ENCODE measurements at regions not wholly inside any gene's neighbourhood (a gene's known extent, or its start where the extent isn't known, plus 50 kb on each side); places are given as distances from the start of the nearest gene placed in this dataset.
A peak's percentile ranks its signal among the peaks of the same experiment; 100 is the strongest.
"Not testable (repeated sequence)": the region's sequence is repeated elsewhere in the genome, so short reads cannot be mapped to it uniquely, and the experiment has no call there.

- peak; percentile 53 for DNase-seq
These were observed 193.3 kb downstream of the LAT start for GRCh38 chr16:29177888-29178726.

- peak; percentile 83 for DNase-seq
These were observed 192.5 kb downstream of the LAT start for GRCh38 chr16:29177203-29177887.

- not testable (repeated sequence) for DNase-seq
These were observed 192.0 kb downstream of the LAT start for GRCh38 chr16:29176822-29177202.

GRCh38 chr16:29176154-29176470, 191.3 kb downstream of the LAT start:
- not testable (repeated sequence) for DNase-seq

- not testable (repeated sequence) for DNase-seq
These were observed 190.7 kb downstream of the LAT start for GRCh38 chr16:29175411-29176153.

GRCh38 chr16:29173371-29174305, 188.8 kb downstream of the LAT start:
- not testable (repeated sequence) for DNase-seq

- DNase-seq = not testable (repeated sequence)
These were observed 187.4 kb downstream of the LAT start for GRCh38 chr16:29172098-29172724.

- not testable (repeated sequence) for DNase-seq
These were observed 186.4 kb downstream of the LAT start for GRCh38 chr16:29171296-29171695.

GRCh38 chr16:29170393-29171119, 185.7 kb downstream of the LAT start:
- DNase-seq = peak; percentile 66

- not testable (repeated sequence) for DNase-seq
These were observed 184.6 kb downstream of the LAT start for GRCh38 chr16:29169295-29169994.

- not testable (repeated sequence) for DNase-seq
These were observed 183.8 kb downstream of the LAT start for GRCh38 chr16:29168515-29169259.

GRCh38 chr16:29164442-29165089, 179.7 kb downstream of the LAT start:
- not testable (repeated sequence) for DNase-seq

GRCh38 chr16:29160171-29160570, 175.3 kb downstream of the LAT start:
- not testable (repeated sequence) for DNase-seq

GRCh38 chr16:29159603-29160002, 174.8 kb downstream of the LAT start:
- DNase-seq = not testable (repeated sequence)

- DNase-seq = no peak
These were observed 173.9 kb downstream of the LAT start for GRCh38 chr16:29158785-29159184.

GRCh38 chr16:29158031-29158784, 173.4 kb downstream of the LAT start:
- not testable (repeated sequence) for DNase-seq

GRCh38 chr16:29157051-29157923, 172.4 kb downstream of the LAT start:
- peak; percentile 73 for DNase-seq

Data from eye (tissue), 1 donor.